ENCODE measurements at regions not wholly inside any gene's neighbourhood (a gene's known extent, or its start where the extent isn't known, plus 50 kb on each side); places are given as distances from the start of the nearest gene placed in this dataset.

- Histone ChIP-seq H3K4me3 (ENCODE audit: low read depth, low read length) (no peak overlapping the region), H3K36me3 (ENCODE audit: control insufficient read depth in 2 of 2, insufficient read depth in 1 of 2, low read length in 2 of 2) (no peaks in the 10 kb centered on the region), H3K4me1 (ENCODE audit: control insufficient read depth, insufficient read depth, low read length) (no peaks in the 10 kb centered on the region), H3K27ac (ENCODE audit: extremely low read depth, low read depth, low read length) (no peak overlapping the region), H3K9me3 (ENCODE audit: control insufficient read depth, insufficient read depth, low read depth, low read length) (no peaks in the 10 kb centered on the region)
- POLR2A ChIA-PET = no interaction called here
- CTCF ChIA-PET = no interaction called here
- no peak for TF ChIP-seq ZNF571 (tag by site-specific recombination; IDR thresholded peaks at IDR 0.05)
- TF ChIP-seq ZNF777 (tag by site-specific recombination; IDR thresholded peaks at IDR 0.05; ENCODE audit: borderline replicate concordance) = no peak
- TF ChIP-seq ZBTB49 (tag by site-specific recombination; IDR thresholded peaks at IDR 0.05; ENCODE audit: low read depth) = no peak
- TF ChIP-seq ZNF148 (tag by site-specific recombination; IDR thresholded peaks at IDR 0.05; ENCODE audit: borderline replicate concordance) = no peak
- no peak for TF ChIP-seq ZNF585B (tag by site-specific recombination; IDR thresholded peaks at IDR 0.05)
- TF ChIP-seq ZBTB6 (tag by site-specific recombination; IDR thresholded peaks at IDR 0.05) = no peak
- no peak for TF ChIP-seq ZNF513 (tag by site-specific recombination; IDR thresholded peaks at IDR 0.05)
- no peak for TF ChIP-seq SP7 (tag by site-specific recombination; IDR thresholded peaks at IDR 0.05)
- TF ChIP-seq TSHZ1 (tag by site-specific recombination; IDR thresholded peaks at IDR 0.05; ENCODE audit: borderline replicate concordance) = no peak
- no peak for TF ChIP-seq ZNF114 (tag by site-specific recombination; IDR thresholded peaks at IDR 0.05)
- no peak for TF ChIP-seq ZNF350 (tag by site-specific recombination; IDR thresholded peaks at IDR 0.05)
- no peak for TF ChIP-seq ZNF404 (tag by site-specific recombination; IDR thresholded peaks at IDR 0.05)
- TF ChIP-seq ZBTB11 (tag by site-specific recombination; conservative IDR thresholded peaks at IDR 0.05; ENCODE audit: low read depth) = no peak
- TF ChIP-seq ZNF221 (tag by site-specific recombination; IDR thresholded peaks at IDR 0.05; ENCODE audit: borderline replicate concordance) = no peak
- TF ChIP-seq ZNF280D (tag by site-specific recombination; IDR thresholded peaks at IDR 0.05) = no peak
- no peak for TF ChIP-seq ZNF514 (tag by site-specific recombination; IDR thresholded peaks at IDR 0.05)
- no peak for TF ChIP-seq ZNF140 (tag by site-specific recombination; IDR thresholded peaks at IDR 0.05)
- no peak for TF ChIP-seq ZNF174 (tag by site-specific recombination; IDR thresholded peaks at IDR 0.05)
- TF ChIP-seq ZIC2 (tag by site-specific recombination; IDR thresholded peaks at IDR 0.05) = no peak
Measured at GRCh38 chr13:90798381-90798780, 549.1 kb upstream of the MIR17HG start.

Measured in HEK293 (cell line).